HepG2 (cell line): ENCODE measurements at regions not wholly inside any gene's neighbourhood (a gene's known extent, or its start where the extent isn't known, plus 50 kb on each side); places are given as distances from the start of the nearest gene placed in this dataset.

Experiments used
- CBX2 ChIP-seq, 2 experiments: fragments of 200-600 bp in 1 of 2; sonication (generic); formaldehyde crosslinking in 1 of 2; IDR thresholded peaks; 2 replicates each; pipeline versions ENCODE4 v1.7.0 to v1.8.1; 2018 to 2022; ENCODE audit warnings: low read depth in 2 of 2, low read length in 1 of 2, mild to moderate bottlenecking in 1 of 2, missing genetic modification reagents in 1 of 2
- DNMT3B ChIP-seq: conservative IDR thresholded peaks from 2 replicates; pipeline ENCODE4 v1.6.1; 2016; ENCODE audit warnings: missing biosample characterization, control low read depth
- FOXK1 ChIP-seq: sonication (generic); formaldehyde crosslinking; IDR thresholded peaks from 2 replicates; pipeline ENCODE4 v1.4.0; 2020; ENCODE audit warnings: low read depth, missing genetic modification reagents, borderline replicate concordance
- HDAC1 ChIP-seq: sonication (generic); formaldehyde crosslinking; IDR thresholded peaks from 2 replicates; pipeline ENCODE4 v1.5.1; 2020; ENCODE audit warnings: mild to moderate bottlenecking, missing genetic modification reagents
- JDP2 ChIP-seq: sonication (generic); formaldehyde crosslinking; IDR thresholded peaks from 2 replicates; pipeline ENCODE4 v1.8.1; 2022; ENCODE audit warnings: missing genetic modification reagents, borderline replicate concordance
- NR0B2 ChIP-seq: sonication (generic); formaldehyde crosslinking; IDR thresholded peaks from 2 replicates; pipeline ENCODE4 v1.4.0; 2020; ENCODE audit warnings: mild to moderate bottlenecking, missing genetic modification reagents
- NR2F1 ChIP-seq, 2 experiments: fragments of 450-650 bp in 1 of 2; formaldehyde crosslinking in 1 of 2; IDR thresholded peaks; 2 replicates each; pipeline versions ENCODE4 v1.5.0 to v1.6.1; 2016 to 2020; ENCODE audit warnings: mild to moderate bottlenecking in 1 of 2, missing compliant biosample characterization in 1 of 2, missing genetic modification reagents in 1 of 2, moderate library complexity in 1 of 2
- PATZ1 ChIP-seq: sonication (generic); formaldehyde crosslinking; IDR thresholded peaks from 2 replicates; pipeline ENCODE4 v1.4.0; 2020; ENCODE audit warnings: missing genetic modification reagents
- PHF21A ChIP-seq: sonication (generic); formaldehyde crosslinking; IDR thresholded peaks from 2 replicates; pipeline ENCODE4 v1.5.0; 2020; ENCODE audit warnings: mild to moderate bottlenecking, missing genetic modification reagents
- RFXANK ChIP-seq: IDR thresholded peaks from 2 replicates; pipeline ENCODE4 v1.6.1; 2016
- SALL2 ChIP-seq: sonication (generic); formaldehyde crosslinking; IDR thresholded peaks from 2 replicates; pipeline ENCODE4 v1.8.1; 2023; ENCODE audit warnings: mild to moderate bottlenecking, missing genetic modification reagents, inconsistent platforms
- SAP130 ChIP-seq: IDR thresholded peaks from 2 replicates; pipeline ENCODE4 v1.6.1; 2016; ENCODE audit warnings: low read depth
- SRSF4 ChIP-seq: fragments of 200-400 bp; formaldehyde crosslinking; IDR thresholded peaks from one replicate; pipeline ENCODE4 v1.6.1; 2018; ENCODE audit warnings: mild to moderate bottlenecking, low read depth, low read length, moderate library complexity; ENCODE audit not compliant: poor library complexity, severe bottlenecking
- SRSF9 ChIP-seq: fragments of 200-400 bp; formaldehyde crosslinking; IDR thresholded peaks from 2 replicates; pipeline ENCODE4 v1.6.1; 2018; ENCODE audit warnings: borderline replicate concordance, mild to moderate bottlenecking, low read depth, low read length; ENCODE audit not compliant: insufficient read depth, poor library complexity, severe bottlenecking
- ZFP36 ChIP-seq: fragments of 150-350 bp; IDR thresholded peaks from 2 replicates; pipeline ENCODE4 v1.6.1; 2018; ENCODE audit warnings: borderline replicate concordance, low read length, low read depth; ENCODE audit not compliant: partially characterized antibody
- ZNF142 ChIP-seq: sonication (generic); formaldehyde crosslinking; IDR thresholded peaks from 2 replicates; pipeline ENCODE4 v1.4.0; 2020; ENCODE audit warnings: missing genetic modification reagents
- ZNF207 ChIP-seq: fragments of 450-650 bp; IDR thresholded peaks from 2 replicates; pipeline ENCODE4 v1.6.1; 2016; ENCODE audit warnings: antibody characterized with exemption, borderline replicate concordance
- ZNF530 ChIP-seq: sonication (generic); formaldehyde crosslinking; IDR thresholded peaks from 2 replicates; pipeline ENCODE4 v1.5.0; 2020; ENCODE audit warnings: low read depth, mild to moderate bottlenecking, missing genetic modification reagents
- ZNF740 ChIP-seq: sonication (generic); formaldehyde crosslinking; IDR thresholded peaks from 2 replicates; pipeline ENCODE4 v1.4.0; 2020; ENCODE audit warnings: missing genetic modification reagents
- ZSCAN20 ChIP-seq: sonication (generic); formaldehyde crosslinking; IDR thresholded peaks from 2 replicates; pipeline ENCODE4 v1.4.0; 2020; ENCODE audit warnings: missing genetic modification reagents, mild to moderate bottlenecking, borderline replicate concordance

- TF ChIP-seq FOXK1 (CRISPR knock-in tag) = peak; percentile 53; the same call in 1 of the 2 replicates
- TF ChIP-seq PATZ1 (CRISPR knock-in tag) = peak; percentile 93
- TF ChIP-seq SRSF9 = no peak
- TF ChIP-seq PHF21A = peak; percentile 63; the same call in 1 of the 2 replicates
- TF ChIP-seq SRSF4 = no peak
- no peak; the same call in 1 of the 2 replicates for TF ChIP-seq ZNF142 (CRISPR knock-in tag)
- no peak for TF ChIP-seq NR0B2 (CRISPR knock-in tag)
- no peak for TF ChIP-seq ZNF530 (CRISPR knock-in tag)
- TF ChIP-seq NR2F1 (CRISPR knock-in tag; IDR thresholded peaks at IDR 0.05) = no peak
- TF ChIP-seq ZNF740 (CRISPR knock-in tag) = no peak
- TF ChIP-seq JDP2 (CRISPR knock-in tag) = no peak
- no peak for TF ChIP-seq DNMT3B (CRISPR knock-in tag)
- TF ChIP-seq ZNF207 = no peak
- TF ChIP-seq ZFP36 = peak; percentile 41
- TF ChIP-seq HDAC1 (CRISPR knock-in tag) = peak; percentile 82; the same call in 1 of the 2 replicates
- TF ChIP-seq SALL2 (CRISPR knock-in tag) = peak; percentile 69
- TF ChIP-seq ZSCAN20 (CRISPR knock-in tag) = peak; percentile 59; the same call in 1 of the 2 replicates
- TF ChIP-seq SAP130 = peak; percentile 67
- TF ChIP-seq CBX2 (IDR thresholded peaks at IDR 0.05; ENCODE audit: low read depth, low read length) = no peak
- TF ChIP-seq CBX2 (CRISPR knock-in tag; IDR thresholded peaks at IDR 0.05; ENCODE audit: low read depth) = peak; percentile 96; the same call in 1 of the 2 replicates
- TF ChIP-seq RFXANK (CRISPR knock-in tag) = no peak
Measured at GRCh38 chr6:28838634-28839442, 84.9 kb downstream of the TRIM27 start (continued).
